ENCODE measurements at regions not wholly inside any gene's neighbourhood (a gene's known extent, or its start where the extent isn't known, plus 50 kb on each side); places are given as distances from the start of the nearest gene placed in this dataset.

DNA sequence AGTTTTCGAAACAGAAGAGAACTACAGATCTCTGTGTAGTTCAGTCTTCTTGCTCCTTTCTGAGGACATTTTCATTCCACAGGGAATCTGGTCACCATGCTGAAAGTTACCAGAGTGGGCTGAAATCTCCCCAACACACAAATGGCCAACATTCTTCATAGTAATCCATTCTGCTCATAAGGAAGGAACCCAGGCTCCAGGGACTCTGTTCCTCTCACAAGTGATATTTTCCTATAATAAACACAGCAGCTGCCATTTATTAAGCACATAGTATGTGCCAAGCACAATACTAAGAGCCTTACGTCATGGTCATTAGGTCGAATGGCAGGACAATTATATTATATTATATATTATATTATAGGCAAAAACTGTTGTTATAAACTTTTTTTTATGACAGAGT lies 109.8 kb downstream of the RAB11FIP2 start:
- H3K4me3 Mint-ChIP-seq (ENCODE audit: low read depth, unreplicated experiment) = no peak overlapping the region
- no TSS peak for BruUV-seq (replicated peaks)
- H3K4me1 Mint-ChIP-seq (ENCODE audit: low read depth, unreplicated experiment) = no peaks in the 10 kb centered on the region
- H3K36me3 Mint-ChIP-seq (ENCODE audit: insufficient read depth, unreplicated experiment) = no peaks in the 10 kb centered on the region
- peaks cover 3% of the 10 kb centered on the region for H3K9me3 Mint-ChIP-seq (ENCODE audit: low read depth, unreplicated experiment)
- intact Hi-C loops (cut with micrococcal nuclease; ENCODE audit: unreplicated experiment) = no loop called here
- TF ChIP-seq, protein P1, sequence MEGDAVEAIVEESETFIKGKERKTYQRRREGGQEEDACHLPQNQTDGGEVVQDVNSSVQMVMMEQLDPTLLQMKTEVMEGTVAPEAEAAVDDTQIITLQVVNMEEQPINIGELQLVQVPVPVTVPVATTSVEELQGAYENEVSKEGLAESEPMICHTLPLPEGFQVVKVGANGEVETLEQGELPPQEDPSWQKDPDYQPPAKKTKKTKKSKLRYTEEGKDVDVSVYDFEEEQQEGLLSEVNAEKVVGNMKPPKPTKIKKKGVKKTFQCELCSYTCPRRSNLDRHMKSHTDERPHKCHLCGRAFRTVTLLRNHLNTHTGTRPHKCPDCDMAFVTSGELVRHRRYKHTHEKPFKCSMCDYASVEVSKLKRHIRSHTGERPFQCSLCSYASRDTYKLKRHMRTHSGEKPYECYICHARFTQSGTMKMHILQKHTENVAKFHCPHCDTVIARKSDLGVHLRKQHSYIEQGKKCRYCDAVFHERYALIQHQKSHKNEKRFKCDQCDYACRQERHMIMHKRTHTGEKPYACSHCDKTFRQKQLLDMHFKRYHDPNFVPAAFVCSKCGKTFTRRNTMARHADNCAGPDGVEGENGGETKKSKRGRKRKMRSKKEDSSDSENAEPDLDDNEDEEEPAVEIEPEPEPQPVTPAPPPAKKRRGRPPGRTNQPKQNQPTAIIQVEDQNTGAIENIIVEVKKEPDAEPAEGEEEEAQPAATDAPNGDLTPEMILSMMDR (IDR thresholded peaks at IDR 0.05; ENCODE audit: unreplicated experiment) = no peak
- DNase-seq = no peak
- CTCF ChIA-PET = no interaction called here
- H3K27ac Mint-ChIP-seq (ENCODE audit: unreplicated experiment) = no peak overlapping the region
- no peaks in the 10 kb centered on the region for H3K27me3 Mint-ChIP-seq (ENCODE audit: unreplicated experiment)

DNA sequence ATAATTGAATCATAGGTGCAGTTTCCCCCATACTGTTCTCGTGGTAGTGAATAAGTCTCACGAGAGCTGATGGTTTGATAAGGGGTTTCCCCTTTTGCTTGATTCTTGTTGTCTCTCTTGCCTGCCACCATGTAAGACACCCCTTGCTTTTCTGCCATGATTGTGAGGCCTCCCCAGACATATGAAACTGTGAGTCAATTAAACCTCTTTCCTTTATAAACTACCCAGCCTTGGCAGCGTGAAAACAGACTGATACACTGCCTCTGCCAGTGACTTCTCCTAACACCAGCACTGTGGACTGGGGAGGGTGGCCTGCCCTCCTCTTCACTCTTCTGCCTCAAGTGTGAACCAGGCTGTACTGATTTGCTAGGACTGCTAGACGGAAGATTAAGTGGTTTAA lies 108.6 kb downstream of the RAB11FIP2 start:
- no TSS peak for BruUV-seq (replicated peaks)

DNA sequence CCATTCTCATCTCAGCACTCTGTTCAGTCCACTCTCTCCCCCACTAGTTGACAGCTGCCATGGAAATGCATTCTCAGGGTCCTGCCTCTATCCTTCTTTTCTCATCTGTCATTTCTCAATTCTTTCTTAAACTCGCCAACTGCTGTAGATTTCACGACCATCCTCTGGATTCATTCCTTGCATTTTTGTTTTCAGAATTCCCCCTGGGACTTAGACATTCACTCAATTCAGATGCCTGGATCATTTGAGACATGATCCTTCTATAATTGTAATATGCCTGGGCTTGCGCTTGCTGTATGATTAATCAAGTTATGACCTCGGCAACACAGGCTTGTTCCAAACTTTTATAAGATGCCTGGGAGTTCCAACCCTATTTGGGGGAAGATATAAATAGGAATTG lies 104.5 kb downstream of the RAB11FIP2 start:
- CTCF ChIA-PET = no interaction called here
- no peaks in the 10 kb centered on the region for H3K4me1 Mint-ChIP-seq (ENCODE audit: low read depth, unreplicated experiment)
- H3K36me3 Mint-ChIP-seq (ENCODE audit: insufficient read depth, unreplicated experiment) = no peaks in the 10 kb centered on the region
- no peak for DNase-seq
- TF ChIP-seq, protein P1 (IDR thresholded peaks at IDR 0.05; ENCODE audit: unreplicated experiment) = no peak
- no peak overlapping the region for H3K27ac Mint-ChIP-seq (ENCODE audit: unreplicated experiment)
- no peak overlapping the region for H3K4me3 Mint-ChIP-seq (ENCODE audit: low read depth, unreplicated experiment)
- no peaks in the 10 kb centered on the region for H3K27me3 Mint-ChIP-seq (ENCODE audit: unreplicated experiment)
- H3K9me3 Mint-ChIP-seq (ENCODE audit: low read depth, unreplicated experiment) = peaks cover 3% of the 10 kb centered on the region
- intact Hi-C loops (cut with micrococcal nuclease; ENCODE audit: unreplicated experiment) = no loop called here
- no TSS peak for BruUV-seq (replicated peaks)

More for the DNA sequence above, 108.6 kb downstream of the RAB11FIP2 start:
- DNase-seq = no peak
- H3K4me1 Mint-ChIP-seq (ENCODE audit: low read depth, unreplicated experiment) = no peaks in the 10 kb centered on the region
- intact Hi-C loops (cut with micrococcal nuclease; ENCODE audit: unreplicated experiment) = no loop called here
- H3K27me3 Mint-ChIP-seq (ENCODE audit: unreplicated experiment) = no peaks in the 10 kb centered on the region
- H3K9me3 Mint-ChIP-seq (ENCODE audit: low read depth, unreplicated experiment) = peaks cover 2% of the 10 kb centered on the region
- H3K4me3 Mint-ChIP-seq (ENCODE audit: low read depth, unreplicated experiment) = no peak overlapping the region
- TF ChIP-seq, protein P1 (IDR thresholded peaks at IDR 0.05; ENCODE audit: unreplicated experiment) = no peak
- H3K36me3 Mint-ChIP-seq (ENCODE audit: insufficient read depth, unreplicated experiment) = no peaks in the 10 kb centered on the region
- no peak overlapping the region for H3K27ac Mint-ChIP-seq (ENCODE audit: unreplicated experiment)
- CTCF ChIA-PET = no interaction called here

DNA sequence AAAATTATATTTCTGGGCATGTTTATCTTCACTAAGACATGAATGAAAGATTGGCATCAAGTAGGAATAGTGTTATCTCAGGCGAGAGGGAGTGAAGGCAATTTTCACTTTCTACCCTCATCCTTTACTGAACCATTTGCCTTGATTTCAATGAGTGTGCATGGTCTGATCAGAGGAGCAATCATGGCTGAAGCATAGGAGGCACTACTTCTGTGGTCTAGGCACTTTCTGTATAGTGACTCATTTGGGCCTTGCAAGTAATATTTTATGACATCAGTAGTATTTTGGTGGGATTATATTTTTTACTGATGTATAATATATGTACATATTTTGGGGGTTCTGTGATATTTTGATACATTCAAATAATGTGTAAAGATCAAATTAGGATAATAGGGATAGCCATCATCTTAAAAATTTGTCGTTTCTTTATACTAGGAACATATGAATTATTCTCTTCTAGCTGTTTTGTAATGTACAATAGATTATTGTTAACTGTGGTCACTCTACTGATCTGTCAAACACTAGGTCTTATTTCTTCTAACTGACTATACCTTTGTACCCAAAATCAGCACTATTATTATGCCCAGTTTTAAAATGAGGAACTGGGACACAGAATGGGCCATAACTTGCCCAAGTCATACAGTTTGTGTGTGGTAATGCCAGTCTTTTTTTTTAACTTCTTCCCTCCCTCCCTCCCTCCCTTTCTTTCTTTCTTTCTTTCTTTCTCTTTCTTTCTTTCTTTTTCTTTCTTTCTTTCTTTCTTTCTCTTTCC lies 101.9 kb downstream of the RAB11FIP2 start:
- Mint-ChIP-seq H3K4me1 (ENCODE audit: low read depth, unreplicated experiment) (no peaks in the 10 kb centered on the region), H3K9me3 (ENCODE audit: low read depth, unreplicated experiment) (peaks cover 3% of the 10 kb centered on the region), H3K4me3 (ENCODE audit: low read depth, unreplicated experiment) (no peak overlapping the region), H3K27ac (ENCODE audit: unreplicated experiment) (no peak overlapping the region), H3K27me3 (ENCODE audit: unreplicated experiment) (no peaks in the 10 kb centered on the region), H3K36me3 (ENCODE audit: insufficient read depth, unreplicated experiment) (no peaks in the 10 kb centered on the region)
- DNase-seq = no peak
- intact Hi-C loops (cut with micrococcal nuclease; ENCODE audit: unreplicated experiment) = no loop called here
- TF ChIP-seq, protein P1 (IDR thresholded peaks at IDR 0.05; ENCODE audit: unreplicated experiment) = no peak
- no TSS peak for BruUV-seq (replicated peaks)
- CTCF ChIA-PET = no interaction called here

Data from Calu3 (cell line).